ENCODE measurements at regions not wholly inside any gene's neighbourhood (a gene's known extent, or its start where the extent isn't known, plus 50 kb on each side); places are given as distances from the start of the nearest gene placed in this dataset.

DNA sequence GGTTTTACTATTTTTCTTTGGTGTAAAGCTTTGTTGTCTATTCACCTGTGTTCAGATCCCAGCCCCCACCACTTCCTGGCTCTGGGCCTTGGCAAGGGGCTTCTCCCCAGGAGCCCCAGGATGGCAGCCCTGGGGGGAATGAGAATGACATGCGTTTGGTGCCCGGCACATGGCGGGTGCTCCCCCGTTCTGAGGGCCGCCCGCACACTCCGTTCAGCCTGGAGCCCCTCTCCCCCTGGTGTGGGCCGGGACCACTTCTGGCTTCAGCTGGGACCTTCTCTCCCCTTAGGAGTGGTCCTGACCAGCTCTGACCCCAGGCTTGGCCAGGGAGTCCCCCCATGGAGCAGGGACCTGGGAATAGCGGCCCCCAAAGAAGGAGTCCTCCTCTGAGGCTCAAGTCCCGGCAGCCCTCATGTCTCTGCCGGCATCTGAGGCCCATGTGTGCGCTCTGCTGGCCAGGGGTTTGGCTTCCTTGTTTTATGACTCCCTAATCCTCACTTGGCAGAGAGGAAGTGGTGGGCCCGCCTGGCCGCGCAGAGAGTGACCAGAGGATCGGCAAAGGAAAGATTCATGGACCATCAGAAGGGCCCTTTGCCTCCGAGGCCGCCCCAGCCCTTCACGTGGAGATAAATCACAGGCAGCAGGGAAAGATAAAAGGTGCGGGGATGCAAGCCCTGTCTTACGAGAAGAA, 57.0 kb upstream of the LMX1B start:
- DNase-seq (ENCODE audit: low read depth in 2 of 2, low spot score in 1 of 2): no peak

DNA sequence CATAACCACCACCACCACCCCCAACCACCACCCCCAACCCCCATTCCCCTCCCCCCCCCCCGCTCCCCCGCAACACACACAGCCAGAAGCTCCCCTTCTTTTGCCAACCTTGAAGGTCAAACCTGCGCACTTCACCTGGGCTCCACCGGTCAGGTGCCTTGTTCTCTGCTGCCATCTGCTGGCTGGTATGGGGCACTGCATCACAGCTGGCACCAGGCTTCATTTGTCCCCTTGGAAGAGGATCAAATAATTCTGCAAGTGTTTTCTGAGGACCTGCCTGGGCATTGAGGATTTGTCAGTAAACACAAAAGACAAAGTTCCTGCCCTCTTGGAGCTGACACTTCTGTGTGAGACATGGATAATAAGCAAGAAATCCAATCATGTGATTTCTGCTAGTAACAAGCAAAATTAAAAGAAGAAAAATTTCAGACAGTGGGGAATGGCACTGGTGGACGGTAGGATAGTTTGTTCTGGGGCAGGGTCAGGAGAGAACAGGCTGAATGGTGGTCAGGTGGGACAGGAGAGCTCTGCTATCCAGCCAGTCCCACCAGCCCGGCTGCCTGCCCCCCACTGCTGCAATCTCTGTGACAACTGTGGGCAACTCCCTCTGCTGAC, 55.6 kb upstream of the LMX1B start:
- peak; percentile 30 to 45 for DNase-seq (ENCODE audit: low read depth in 2 of 2, low spot score in 1 of 2)

DNA sequence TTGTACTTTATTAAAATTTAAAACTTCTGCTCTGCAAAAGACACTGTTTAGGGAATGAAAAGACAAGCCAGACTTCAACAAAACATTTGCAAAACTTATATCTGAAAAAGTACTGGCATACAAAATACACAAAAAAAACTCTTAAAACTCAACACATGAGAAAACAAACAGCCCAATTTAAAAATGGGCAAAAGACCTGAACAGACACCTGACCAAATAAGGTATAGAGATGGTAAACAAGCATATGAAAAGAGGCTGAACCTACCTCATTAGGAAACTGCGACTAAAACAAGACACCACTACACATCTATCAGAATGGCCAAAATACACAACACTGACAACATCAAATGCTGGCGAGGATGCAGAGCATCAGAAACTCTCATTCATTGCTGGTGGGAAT, 54.4 kb upstream of the LMX1B start:
- no peak for DNase-seq (ENCODE audit: low read depth in 2 of 2, low spot score in 1 of 2)

DNA sequence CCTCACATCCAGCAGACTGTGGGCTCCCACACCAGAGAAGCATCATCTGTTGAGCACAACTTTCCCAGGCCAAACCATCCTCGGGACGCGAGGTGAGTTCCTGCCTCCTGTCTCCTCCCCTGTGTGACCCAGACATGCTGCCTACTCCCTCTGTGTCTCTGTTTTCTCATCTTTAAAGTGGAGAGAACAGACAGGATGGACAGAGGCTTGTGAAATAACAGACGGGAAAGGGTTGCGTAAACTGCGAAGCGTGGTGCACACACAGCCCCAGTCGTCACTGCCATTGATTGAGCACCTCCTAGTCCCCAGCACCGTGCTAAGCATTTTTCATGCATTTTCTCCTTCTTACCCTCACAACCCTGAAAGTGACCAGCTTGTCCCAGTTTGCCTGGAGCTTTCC, 52.1 kb upstream of the LMX1B start:
- DNase-seq (ENCODE audit: low read depth in 2 of 2, low spot score in 1 of 2): no peak

DNA sequence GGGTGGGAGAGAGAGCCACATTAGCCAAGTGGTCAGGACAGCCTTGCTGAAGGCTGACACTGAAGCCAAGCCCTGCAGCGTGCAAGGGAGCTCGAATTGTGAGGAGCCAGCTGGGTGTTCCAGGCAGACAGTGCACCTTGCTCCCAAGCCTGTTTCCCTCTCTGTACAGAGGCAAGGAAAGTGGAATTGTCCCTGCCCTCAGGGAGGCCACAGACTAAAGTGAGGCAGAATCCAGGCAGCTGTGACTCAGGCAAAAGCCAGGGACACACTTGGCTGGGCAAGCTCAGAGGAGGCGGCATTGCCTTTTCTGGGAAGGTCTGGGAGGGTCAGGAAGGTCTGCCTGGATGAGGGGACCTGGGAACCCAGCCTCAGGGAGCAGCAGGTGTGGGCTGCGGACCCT, 50.2 kb upstream of the LMX1B start:
- no peak for DNase-seq (ENCODE audit: low read depth in 2 of 2, low spot score in 1 of 2)
